ENCODE measurements at regions not wholly inside any gene's neighbourhood (a gene's known extent, or its start where the extent isn't known, plus 50 kb on each side); places are given as distances from the start of the nearest gene placed in this dataset.

DNA sequence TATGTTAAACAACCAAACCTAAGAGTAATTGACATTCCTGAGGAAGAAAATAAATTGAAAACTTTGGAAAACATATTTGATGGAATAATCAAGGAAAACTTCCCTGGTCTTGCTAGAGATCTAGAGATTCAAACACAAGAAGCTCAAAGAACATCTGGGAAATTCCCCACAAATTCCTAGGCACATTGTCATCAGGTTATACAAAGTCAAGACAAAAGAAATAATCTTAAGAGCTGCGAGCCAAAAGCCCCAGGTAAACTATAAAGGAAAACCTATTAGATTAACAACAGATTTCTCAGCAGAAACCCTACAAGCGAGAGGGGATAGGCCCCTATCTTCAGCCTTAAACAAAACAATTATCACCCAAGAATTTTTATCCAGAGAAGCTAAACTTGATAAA lies 1082.0 kb upstream of the IGFBP7 start:
- Histone ChIP-seq H3K27me3 (ENCODE audit: control insufficient read depth, insufficient read depth, low read length) (no peaks in the 10 kb centered on the region), H3K9me3 (ENCODE audit: control insufficient read depth, insufficient read depth, low read length) (no peaks in the 10 kb centered on the region), H3K4me3 (ENCODE audit: low read depth, low read length) (no peak overlapping the region), H3K4me1 (ENCODE audit: control insufficient read depth, insufficient read depth, low read length) (no peaks in the 10 kb centered on the region), H3K36me3 (ENCODE audit: control insufficient read depth, insufficient read depth, low read length) (no peaks in the 10 kb centered on the region), H3K9ac (ENCODE audit: low read depth, low read length) (no peak overlapping the region)

DNA sequence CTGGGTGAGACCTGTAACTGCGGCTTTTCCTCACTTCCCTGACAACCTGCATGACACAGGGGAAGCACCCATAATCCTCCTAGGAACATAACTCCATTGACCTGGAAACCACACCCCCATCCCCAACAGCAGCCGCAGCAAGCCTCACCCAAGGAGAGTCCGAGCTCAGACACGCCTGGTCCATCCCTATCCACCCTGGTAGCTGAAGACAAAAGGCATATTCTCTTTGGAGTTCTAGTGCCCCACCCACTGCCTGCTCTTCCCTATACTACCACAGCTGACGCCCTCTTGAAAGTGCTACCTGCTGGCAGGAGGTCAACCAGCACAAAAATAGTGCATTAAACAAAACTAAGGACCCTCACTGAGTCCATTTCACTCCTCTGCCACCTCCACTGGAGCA lies 1080.9 kb upstream of the IGFBP7 start:
- no peaks in the 10 kb centered on the region for H3K36me3 ChIP-seq (ENCODE audit: control insufficient read depth, insufficient read depth, low read length)
- no peaks in the 10 kb centered on the region for H3K27me3 ChIP-seq (ENCODE audit: control insufficient read depth, insufficient read depth, low read length)
- no peaks in the 10 kb centered on the region for H3K4me1 ChIP-seq (ENCODE audit: control insufficient read depth, insufficient read depth, low read length)
- H3K4me3 ChIP-seq (ENCODE audit: low read depth, low read length): no peak overlapping the region
- no peaks in the 10 kb centered on the region for H3K9me3 ChIP-seq (ENCODE audit: control insufficient read depth, insufficient read depth, low read length)
- no peak overlapping the region for H3K9ac ChIP-seq (ENCODE audit: low read depth, low read length)

DNA sequence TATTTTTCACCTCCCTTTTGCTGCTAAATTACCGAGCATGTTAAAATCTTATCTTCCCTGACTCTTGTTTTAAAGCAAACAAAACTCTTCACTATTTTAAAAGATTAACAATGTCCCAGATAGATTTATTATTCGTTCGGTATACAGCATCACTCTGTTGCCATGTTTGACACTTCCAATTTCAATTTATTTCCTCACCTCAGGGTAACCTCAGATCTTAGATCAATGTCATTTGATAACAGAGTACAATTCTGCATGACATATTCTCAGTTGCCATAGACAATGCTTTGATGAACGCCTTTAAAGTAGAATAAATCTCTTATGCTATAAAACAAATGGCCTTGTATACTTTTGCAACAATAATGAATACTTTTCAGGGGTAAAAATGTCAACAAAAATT lies 1078.1 kb upstream of the IGFBP7 start:
- no peaks in the 10 kb centered on the region for H3K27me3 ChIP-seq (ENCODE audit: control insufficient read depth, insufficient read depth, low read length)
- H3K9me3 ChIP-seq (ENCODE audit: control insufficient read depth, insufficient read depth, low read length): peaks cover 2% of the 10 kb centered on the region
- H3K36me3 ChIP-seq (ENCODE audit: control insufficient read depth, insufficient read depth, low read length): no peaks in the 10 kb centered on the region

DNA sequence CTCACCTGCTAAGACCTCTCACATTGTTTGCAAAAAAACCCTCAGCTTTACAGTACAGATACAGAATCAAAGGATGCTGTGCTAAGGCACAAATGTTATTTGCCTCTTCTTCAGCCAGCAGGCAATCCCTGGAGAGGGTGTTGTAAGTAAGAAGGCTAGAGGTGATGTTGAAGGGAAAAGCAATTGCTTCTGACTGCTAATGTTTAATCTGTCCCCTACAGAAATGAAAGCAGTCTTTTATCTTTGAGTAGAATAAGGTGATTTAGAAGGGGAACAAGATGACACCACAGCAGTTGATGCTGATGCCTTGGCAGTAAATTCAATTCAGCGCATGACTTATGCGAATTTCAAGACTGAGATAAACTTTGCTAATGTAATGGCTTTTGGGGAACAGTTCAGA lies 1064.8 kb upstream of the IGFBP7 start:
- Histone ChIP-seq H3K9ac (ENCODE audit: low read depth, low read length) (no peak overlapping the region), H3K27me3 (ENCODE audit: control insufficient read depth, insufficient read depth, low read length) (no peaks in the 10 kb centered on the region), H3K4me1 (ENCODE audit: control insufficient read depth, insufficient read depth, low read length) (no peaks in the 10 kb centered on the region), H3K4me3 (ENCODE audit: low read depth, low read length) (no peak overlapping the region), H3K9me3 (ENCODE audit: control insufficient read depth, insufficient read depth, low read length) (no peaks in the 10 kb centered on the region), H3K36me3 (ENCODE audit: control insufficient read depth, insufficient read depth, low read length) (no peaks in the 10 kb centered on the region)

More for the DNA sequence above, 1078.1 kb upstream of the IGFBP7 start:
- Histone ChIP-seq H3K4me1 (ENCODE audit: control insufficient read depth, insufficient read depth, low read length) (no peaks in the 10 kb centered on the region), H3K4me3 (ENCODE audit: low read depth, low read length) (no peak overlapping the region), H3K9ac (ENCODE audit: low read depth, low read length) (no peak overlapping the region)

DNA sequence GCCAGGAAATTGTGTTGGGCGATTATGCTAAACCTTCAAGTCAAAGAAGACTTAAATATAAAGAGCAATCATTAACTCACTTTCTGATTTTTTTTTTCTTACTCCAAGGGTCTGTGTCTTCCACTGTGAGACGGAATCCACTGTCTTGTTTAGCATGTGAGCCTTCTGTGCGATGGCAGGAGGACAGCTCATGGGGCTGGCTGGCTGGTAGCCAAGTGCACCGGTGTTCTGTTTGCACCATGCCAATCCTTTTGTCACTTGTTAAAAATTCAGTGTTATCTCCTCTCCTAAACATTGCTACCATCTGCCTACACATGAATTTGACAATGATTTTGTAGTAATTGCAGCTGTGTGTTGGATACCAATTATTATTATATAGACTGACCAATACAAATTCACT lies 1056.3 kb upstream of the IGFBP7 start:
- H3K27me3 ChIP-seq (ENCODE audit: control insufficient read depth, insufficient read depth, low read length): no peaks in the 10 kb centered on the region
- no peak overlapping the region for H3K4me3 ChIP-seq (ENCODE audit: low read depth, low read length)
- H3K36me3 ChIP-seq (ENCODE audit: control insufficient read depth, insufficient read depth, low read length): no peaks in the 10 kb centered on the region
- H3K9ac ChIP-seq (ENCODE audit: low read depth, low read length): no peak overlapping the region
- no peaks in the 10 kb centered on the region for H3K9me3 ChIP-seq (ENCODE audit: control insufficient read depth, insufficient read depth, low read length)
- no peaks in the 10 kb centered on the region for H3K4me1 ChIP-seq (ENCODE audit: control insufficient read depth, insufficient read depth, low read length)

DNA sequence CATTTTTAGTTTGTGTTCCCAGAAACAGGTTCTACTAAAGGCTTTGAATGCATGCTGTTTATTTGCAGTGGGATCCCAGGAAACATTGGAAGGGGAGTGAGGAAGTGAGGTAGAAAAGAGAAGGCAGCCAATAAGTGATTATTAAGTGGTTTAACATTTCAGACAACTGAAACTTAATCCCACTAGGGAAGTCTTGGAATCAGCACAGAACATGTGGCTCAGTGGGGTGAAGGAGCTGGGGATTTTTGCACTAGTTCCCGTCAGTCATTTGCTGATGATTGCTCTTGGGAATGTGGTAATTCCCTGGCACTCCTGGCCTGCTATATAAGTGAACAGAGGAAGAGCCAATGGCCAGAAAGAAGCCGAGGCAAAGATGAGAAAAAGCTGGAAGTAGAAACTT lies 1053.0 kb upstream of the IGFBP7 start:
- H3K9ac ChIP-seq (ENCODE audit: low read depth, low read length): no peak overlapping the region
- H3K4me1 ChIP-seq (ENCODE audit: control insufficient read depth, insufficient read depth, low read length): no peaks in the 10 kb centered on the region
- no peaks in the 10 kb centered on the region for H3K36me3 ChIP-seq (ENCODE audit: control insufficient read depth, insufficient read depth, low read length)
- H3K27me3 ChIP-seq (ENCODE audit: control insufficient read depth, insufficient read depth, low read length): no peaks in the 10 kb centered on the region
- H3K4me3 ChIP-seq (ENCODE audit: low read depth, low read length): no peak overlapping the region
- H3K9me3 ChIP-seq (ENCODE audit: control insufficient read depth, insufficient read depth, low read length): no peaks in the 10 kb centered on the region

DNA sequence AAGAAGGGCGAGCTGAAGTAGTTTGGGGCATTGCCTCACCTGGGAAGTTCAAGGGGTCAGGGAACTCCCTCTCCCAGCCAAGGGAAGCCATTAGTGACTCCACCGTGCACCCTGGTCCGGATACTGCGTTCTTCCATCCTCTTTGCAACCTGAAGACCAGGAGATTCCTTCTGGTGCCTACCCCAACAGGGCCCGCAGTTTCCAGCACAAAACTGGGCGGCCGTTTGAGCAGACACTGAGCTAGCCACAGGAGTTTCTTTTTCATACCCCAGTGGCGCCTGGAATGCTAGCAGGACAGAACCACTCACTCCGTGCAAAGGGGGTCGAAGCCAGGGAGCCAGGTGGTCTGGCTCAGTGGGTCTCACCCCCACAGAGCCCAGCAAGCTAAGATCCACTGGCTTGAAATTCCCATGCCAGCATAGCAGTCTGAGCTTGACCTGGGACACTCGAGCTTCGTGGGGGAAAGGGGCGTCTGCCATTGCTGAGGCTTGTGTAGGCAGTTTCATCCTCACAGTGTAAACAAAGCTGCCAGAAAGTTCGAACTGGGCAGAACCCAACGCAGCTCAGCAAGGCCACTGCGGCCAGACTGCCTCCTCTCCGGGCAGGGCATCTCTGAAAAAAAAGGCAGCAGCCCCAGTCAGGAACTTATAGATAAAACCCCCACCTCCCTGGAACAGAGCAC lies 1039.4 kb upstream of the IGFBP7 start:
- Histone ChIP-seq H3K4me1 (ENCODE audit: control insufficient read depth, insufficient read depth, low read length) (no peaks in the 10 kb centered on the region), H3K4me3 (ENCODE audit: low read depth, low read length) (no peak overlapping the region), H3K9me3 (ENCODE audit: control insufficient read depth, insufficient read depth, low read length) (no peaks in the 10 kb centered on the region), H3K9ac (ENCODE audit: low read depth, low read length) (no peak overlapping the region), H3K27me3 (ENCODE audit: control insufficient read depth, insufficient read depth, low read length) (no peaks in the 10 kb centered on the region), H3K36me3 (ENCODE audit: control insufficient read depth, insufficient read depth, low read length) (no peaks in the 10 kb centered on the region)

DNA sequence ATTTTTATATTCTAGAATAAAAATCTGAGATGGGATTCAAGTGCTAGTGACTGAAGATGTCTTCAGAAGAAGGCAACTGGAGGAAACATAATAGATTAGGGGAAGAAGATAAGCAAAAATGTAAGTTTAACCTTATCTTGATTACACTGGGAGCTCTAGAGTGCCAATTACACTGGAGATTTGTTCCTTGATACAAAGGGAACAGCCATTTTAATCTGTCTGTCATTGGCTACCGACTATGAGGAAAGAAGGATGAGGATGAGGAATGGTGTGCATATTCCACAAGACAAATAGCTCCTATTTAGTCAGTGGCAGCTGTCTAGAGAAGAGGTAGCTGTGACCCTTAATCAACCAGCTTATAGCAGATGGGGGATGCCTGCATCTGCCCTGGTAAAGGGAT lies 1034.5 kb upstream of the IGFBP7 start:
- Histone ChIP-seq H3K4me3 (ENCODE audit: low read depth, low read length) (no peak overlapping the region), H3K9ac (ENCODE audit: low read depth, low read length) (no peak overlapping the region), H3K9me3 (ENCODE audit: control insufficient read depth, insufficient read depth, low read length) (no peaks in the 10 kb centered on the region), H3K36me3 (ENCODE audit: control insufficient read depth, insufficient read depth, low read length) (no peaks in the 10 kb centered on the region), H3K27me3 (ENCODE audit: control insufficient read depth, insufficient read depth, low read length) (no peaks in the 10 kb centered on the region), H3K4me1 (ENCODE audit: control insufficient read depth, insufficient read depth, low read length) (no peaks in the 10 kb centered on the region)

DNA sequence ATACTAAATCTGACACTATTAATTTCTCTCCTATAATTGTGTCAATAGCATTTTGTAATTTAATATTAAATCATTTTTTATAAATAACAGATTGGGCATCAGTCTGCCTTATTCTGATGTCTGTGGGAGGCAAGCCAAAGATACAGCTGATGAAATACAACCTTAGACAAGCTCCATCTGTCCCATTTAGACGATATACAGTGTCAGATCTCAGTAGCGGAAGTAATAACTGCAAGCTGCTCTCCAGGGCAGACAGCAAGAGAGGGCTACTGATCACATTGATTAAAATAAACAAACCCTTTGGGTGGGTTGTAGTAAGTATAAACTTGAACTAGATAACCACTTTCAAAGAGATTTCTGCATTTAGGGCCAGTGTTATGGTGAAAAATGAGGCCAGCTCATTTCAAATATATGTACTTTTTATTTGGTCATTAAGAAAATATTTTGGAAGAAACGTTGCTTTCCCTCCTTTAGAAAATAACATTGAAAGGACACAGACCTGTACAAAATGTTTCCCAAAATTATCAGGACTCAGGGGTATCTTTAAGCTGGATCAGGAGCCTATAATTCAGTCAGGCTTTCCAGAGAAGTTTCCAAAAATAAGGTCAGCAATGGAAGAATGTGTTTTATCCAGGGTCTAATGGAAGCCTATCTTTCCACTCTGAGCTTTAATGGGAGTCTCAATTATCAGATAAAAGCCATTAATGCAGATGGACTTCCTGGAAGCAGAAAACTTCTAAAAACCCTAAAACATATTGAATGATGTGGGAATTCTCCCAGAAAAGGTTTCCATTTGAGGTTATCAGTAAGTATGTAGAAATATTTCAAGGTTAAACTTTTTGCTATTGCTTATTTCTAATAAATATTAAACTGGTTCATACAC lies 1028.8 kb upstream of the IGFBP7 start:
- H3K36me3 ChIP-seq (ENCODE audit: control insufficient read depth, insufficient read depth, low read length): no peaks in the 10 kb centered on the region
- no peaks in the 10 kb centered on the region for H3K4me1 ChIP-seq (ENCODE audit: control insufficient read depth, insufficient read depth, low read length)
- no peaks in the 10 kb centered on the region for H3K27me3 ChIP-seq (ENCODE audit: control insufficient read depth, insufficient read depth, low read length)
- H3K9ac ChIP-seq (ENCODE audit: low read depth, low read length): no peak overlapping the region
- H3K9me3 ChIP-seq (ENCODE audit: control insufficient read depth, insufficient read depth, low read length): no peaks in the 10 kb centered on the region
- H3K4me3 ChIP-seq (ENCODE audit: low read depth, low read length): no peak overlapping the region

DNA sequence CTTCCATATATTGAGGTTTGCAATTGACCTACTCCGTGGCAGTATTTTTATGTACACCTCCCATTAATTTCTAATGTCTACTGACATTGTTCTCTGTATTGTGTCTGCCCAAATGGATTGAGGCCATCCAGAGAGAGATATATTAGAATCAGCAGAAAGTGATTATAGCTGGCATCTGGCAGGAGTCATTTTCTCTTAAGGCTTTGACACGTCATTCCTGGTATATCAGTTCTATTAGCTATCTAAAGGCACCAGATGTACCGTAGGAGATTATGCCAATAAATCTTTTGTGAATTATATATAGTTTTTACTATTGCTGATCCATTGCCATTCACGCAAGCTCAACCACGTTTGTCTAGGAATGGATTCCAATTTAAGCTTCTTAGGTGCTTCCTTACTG lies 1026.4 kb upstream of the IGFBP7 start:
- no peaks in the 10 kb centered on the region for H3K9me3 ChIP-seq (ENCODE audit: control insufficient read depth, insufficient read depth, low read length)
- H3K36me3 ChIP-seq (ENCODE audit: control insufficient read depth, insufficient read depth, low read length): no peaks in the 10 kb centered on the region
- H3K4me3 ChIP-seq (ENCODE audit: low read depth, low read length): no peak overlapping the region
- no peak overlapping the region for H3K9ac ChIP-seq (ENCODE audit: low read depth, low read length)
- H3K4me1 ChIP-seq (ENCODE audit: control insufficient read depth, insufficient read depth, low read length): no peaks in the 10 kb centered on the region
- H3K27me3 ChIP-seq (ENCODE audit: control insufficient read depth, insufficient read depth, low read length): no peaks in the 10 kb centered on the region

DNA sequence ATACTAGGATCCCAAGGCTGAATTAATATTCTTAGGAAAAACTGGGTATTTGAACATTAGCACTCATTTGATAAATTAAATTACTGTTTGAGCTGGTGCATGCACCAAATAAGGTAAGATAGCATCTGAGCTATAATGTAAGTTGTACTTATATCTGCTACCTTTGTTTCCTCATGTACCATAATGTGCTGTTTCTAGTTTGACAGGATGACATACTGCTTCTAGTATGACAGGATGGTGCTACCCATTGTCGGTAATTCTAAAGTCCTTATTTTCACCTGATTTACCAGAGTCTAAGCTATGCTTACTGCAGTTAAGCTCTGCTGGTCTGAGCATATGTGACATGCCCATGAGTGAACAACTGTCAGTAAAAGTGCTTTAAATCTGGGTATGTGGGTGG lies 1017.5 kb upstream of the IGFBP7 start:
- Histone ChIP-seq H3K27me3 (ENCODE audit: control insufficient read depth, insufficient read depth, low read length) (no peaks in the 10 kb centered on the region), H3K36me3 (ENCODE audit: control insufficient read depth, insufficient read depth, low read length) (no peaks in the 10 kb centered on the region), H3K9ac (ENCODE audit: low read depth, low read length) (no peak overlapping the region), H3K4me1 (ENCODE audit: control insufficient read depth, insufficient read depth, low read length) (no peaks in the 10 kb centered on the region), H3K9me3 (ENCODE audit: control insufficient read depth, insufficient read depth, low read length) (no peaks in the 10 kb centered on the region), H3K4me3 (ENCODE audit: low read depth, low read length) (no peak overlapping the region)

DNA sequence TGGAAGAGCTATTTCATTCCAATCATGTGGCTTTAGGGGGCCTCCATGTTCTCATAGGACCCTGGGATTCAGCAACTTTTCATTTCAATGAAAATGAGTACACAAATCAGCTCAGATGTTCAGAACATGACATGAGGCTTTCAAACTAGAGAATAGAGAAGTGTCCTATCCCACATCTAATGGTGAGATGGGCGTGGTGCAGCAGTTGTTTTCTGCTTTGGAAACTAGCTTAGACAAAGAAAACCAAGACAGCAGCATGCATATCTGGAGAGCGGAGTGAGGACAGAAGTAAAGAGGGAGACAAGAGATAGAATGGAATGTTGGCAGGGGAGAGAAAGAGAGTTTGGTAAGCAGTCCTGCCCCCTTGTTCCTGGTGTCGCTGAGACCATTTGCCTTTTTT lies 1009.1 kb upstream of the IGFBP7 start:
- H3K9ac ChIP-seq (ENCODE audit: low read depth, low read length): no peak overlapping the region
- no peaks in the 10 kb centered on the region for H3K9me3 ChIP-seq (ENCODE audit: control insufficient read depth, insufficient read depth, low read length)
- no peaks in the 10 kb centered on the region for H3K27me3 ChIP-seq (ENCODE audit: control insufficient read depth, insufficient read depth, low read length)
- H3K36me3 ChIP-seq (ENCODE audit: control insufficient read depth, insufficient read depth, low read length): no peaks in the 10 kb centered on the region
- no peaks in the 10 kb centered on the region for H3K4me1 ChIP-seq (ENCODE audit: control insufficient read depth, insufficient read depth, low read length)
- no peak overlapping the region for H3K4me3 ChIP-seq (ENCODE audit: low read depth, low read length)

Data from iPS-15b (cell line).